KMS-11 (cell line): ENCODE measurements at regions not wholly inside any gene's neighbourhood (a gene's known extent, or its start where the extent isn't known, plus 50 kb on each side); places are given as distances from the start of the nearest gene placed in this dataset.

Experiments
- H2AFZ ChIP-seq: fragments of 200-600 bp; sonication (generic); 2 replicates; pipeline ENCODE4 v1.6.1; 2016; ENCODE audit warnings: antibody characterized with exemption, mixed run types, low read depth
- H3K27ac ChIP-seq: fragments of 200-600 bp; sonication (generic); 2 replicates; pipeline ENCODE4 v1.6.1; 2016; ENCODE audit warnings: mild to moderate bottlenecking, mixed run types
- H3K27me3 ChIP-seq: fragments of 200-600 bp; sonication (generic); 2 replicates; pipeline ENCODE4 v1.6.1; 2017; ENCODE audit warnings: mild to moderate bottlenecking, low read depth, mixed run types, moderate library complexity; ENCODE audit not compliant: insufficient read depth
- H3K36me3 ChIP-seq: fragments of 200-600 bp; sonication (generic); 2 replicates; pipeline ENCODE4 v1.6.1; 2017; ENCODE audit warnings: mild to moderate bottlenecking, mixed run types; ENCODE audit not compliant: insufficient read depth
- H3K4me1 ChIP-seq: fragments of 200-600 bp; sonication (generic); 2 replicates; pipeline ENCODE4 v1.6.1; 2016; ENCODE audit warnings: mild to moderate bottlenecking, low read depth, mixed run types; ENCODE audit not compliant: poor library complexity, severe bottlenecking
- H3K4me2 ChIP-seq: fragments of 200-600 bp; sonication (generic); 2 replicates; pipeline ENCODE4 v1.7.0; 2016; ENCODE audit warnings: mild to moderate bottlenecking, mixed run types
- H3K4me3 ChIP-seq: fragments of 200-600 bp; sonication (generic); IDR thresholded peaks from 2 replicates; pipeline ENCODE4 v1.6.1; 2017; ENCODE audit warnings: low read depth, low read length, mixed read lengths; ENCODE audit not compliant: insufficient read depth
- H3K79me2 ChIP-seq: fragments of 200-600 bp; sonication (generic); 2 replicates; pipeline ENCODE4 v1.6.1; 2016; ENCODE audit warnings: low read depth, mixed run types; ENCODE audit not compliant: insufficient read depth
- H3K9ac ChIP-seq: fragments of 200-600 bp; sonication (generic); 2 replicates; pipeline ENCODE4 v1.6.1; 2016; ENCODE audit warnings: mild to moderate bottlenecking, mixed run types
- H4K20me1 ChIP-seq: fragments of 200-600 bp; sonication (generic); 2 replicates; pipeline ENCODE4 v1.6.1; 2016; ENCODE audit warnings: mild to moderate bottlenecking, mixed run types; ENCODE audit not compliant: insufficient read depth
- CTCF ChIP-seq: fragments of 200-600 bp; sonication (generic); conservative IDR thresholded peaks from 2 replicates; pipeline ENCODE4 v1.6.1; 2017; ENCODE audit warnings: low read depth, mild to moderate bottlenecking, antibody characterized with exemption, low read length, moderate library complexity, mixed read lengths

DNA sequence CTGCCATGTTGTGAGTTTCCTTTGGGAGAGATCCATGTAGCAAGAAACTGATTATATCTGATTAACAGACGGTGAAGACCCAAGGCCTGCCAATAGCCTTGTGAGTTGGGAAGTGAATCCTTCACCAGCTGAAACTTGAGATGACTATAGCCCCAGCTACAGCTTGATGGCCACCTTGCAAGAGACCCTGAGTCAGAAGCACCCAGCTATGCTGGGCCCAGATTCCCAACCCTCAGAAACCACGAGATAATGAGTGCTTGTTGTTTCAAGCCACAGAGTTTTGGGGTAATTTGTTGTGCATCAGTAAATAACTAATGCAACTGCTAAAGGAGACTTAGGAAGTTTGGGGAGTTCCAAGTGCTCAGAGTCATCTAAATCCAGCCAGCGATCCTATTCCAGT is 80.3 kb downstream of the AVPR1A start:
- Histone ChIP-seq H3K4me3 (no peak overlapping the region), H3K27me3 (no peaks in the 10 kb centered on the region), H3K9ac (no peak overlapping the region), H3K27ac (no peak overlapping the region), H3K4me1 (no peaks in the 10 kb centered on the region), H3K79me2 (no peaks in the 10 kb centered on the region), H3K4me2 (no peak overlapping the region), H2AFZ (no peak overlapping the region), H4K20me1 (no peaks in the 10 kb centered on the region), H3K36me3 (no peaks in the 10 kb centered on the region)
- no peak for TF ChIP-seq CTCF

GRCh38 chr12:63069860-63070617 is 81.0 kb downstream of the AVPR1A start:
- H3K27me3 ChIP-seq = no peaks in the 10 kb centered on the region
- no peaks in the 10 kb centered on the region for H3K36me3 ChIP-seq
- no peak overlapping the region for H3K4me2 ChIP-seq
- H2AFZ ChIP-seq = no peak overlapping the region
- H4K20me1 ChIP-seq = no peaks in the 10 kb centered on the region
- H3K4me1 ChIP-seq = no peaks in the 10 kb centered on the region
- H3K4me3 ChIP-seq = no peak overlapping the region
- no peak overlapping the region for H3K27ac ChIP-seq
- no peak for TF ChIP-seq CTCF
- H3K9ac ChIP-seq = no peak overlapping the region
- no peaks in the 10 kb centered on the region for H3K79me2 ChIP-seq

DNA sequence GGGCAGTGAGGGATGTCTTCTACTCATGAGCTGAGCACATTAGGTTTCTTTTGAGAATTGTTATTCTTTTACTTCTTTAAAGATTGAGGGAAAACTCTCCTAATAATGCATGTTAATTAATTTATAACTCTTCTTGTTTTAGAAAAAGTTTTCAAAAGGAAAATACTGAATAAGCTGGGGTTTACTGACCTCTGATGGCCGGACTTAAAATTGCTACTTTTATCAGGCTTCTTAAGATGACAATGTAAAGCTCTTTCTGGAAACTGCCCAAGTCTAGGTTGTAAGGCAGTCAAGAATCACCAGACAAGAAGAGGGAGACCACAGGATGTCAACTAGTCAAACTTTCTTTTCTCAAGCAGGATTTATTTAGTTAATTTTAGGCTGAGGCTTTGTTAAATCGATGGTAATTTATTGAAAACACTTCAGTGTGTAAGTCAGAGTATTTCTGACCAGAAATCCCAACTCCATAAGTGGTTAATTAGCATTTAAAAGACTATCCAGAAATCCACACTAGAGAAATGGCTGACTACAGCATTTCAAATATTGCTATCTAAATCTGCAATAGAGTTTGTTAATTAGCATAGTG is 82.1 kb downstream of the AVPR1A start:
- Histone ChIP-seq H2AFZ (no peak overlapping the region), H3K79me2 (no peaks in the 10 kb centered on the region), H3K4me2 (no peak overlapping the region), H4K20me1 (no peaks in the 10 kb centered on the region), H3K4me3 (no peak overlapping the region), H3K27me3 (no peaks in the 10 kb centered on the region), H3K9ac (no peak overlapping the region), H3K4me1 (no peaks in the 10 kb centered on the region), H3K36me3 (no peaks in the 10 kb centered on the region), H3K27ac (no peak overlapping the region)
- peak; percentile 92 for TF ChIP-seq CTCF

GRCh38 chr12:63066782-63067181 is 84.2 kb downstream of the AVPR1A start:
- Histone ChIP-seq H3K27me3 (no peaks in the 10 kb centered on the region), H3K4me3 (no peak overlapping the region), H4K20me1 (no peaks in the 10 kb centered on the region), H3K4me1 (no peaks in the 10 kb centered on the region), H3K4me2 (no peak overlapping the region), H3K27ac (no peak overlapping the region), H3K79me2 (no peaks in the 10 kb centered on the region), H2AFZ (no peak overlapping the region), H3K36me3 (no peaks in the 10 kb centered on the region), H3K9ac (no peak overlapping the region)
- no peak for TF ChIP-seq CTCF
